ENCODE measurements at regions not wholly inside any gene's neighbourhood (a gene's known extent, or its start where the extent isn't known, plus 50 kb on each side); places are given as distances from the start of the nearest gene placed in this dataset.
"Not testable (repeated sequence)": the region's sequence is repeated elsewhere in the genome, so short reads cannot be mapped to it uniquely, and the experiment has no call there.

- H3K9ac ChIP-seq (ENCODE audit: low read depth in 1 of 2, low read length in 2 of 2): peak overlapping the region in 1 of 2 donors; percentile 61
These were observed 103.6 kb upstream of the CHD1 start for GRCh38 chr5:99032234-99033013.

DNA sequence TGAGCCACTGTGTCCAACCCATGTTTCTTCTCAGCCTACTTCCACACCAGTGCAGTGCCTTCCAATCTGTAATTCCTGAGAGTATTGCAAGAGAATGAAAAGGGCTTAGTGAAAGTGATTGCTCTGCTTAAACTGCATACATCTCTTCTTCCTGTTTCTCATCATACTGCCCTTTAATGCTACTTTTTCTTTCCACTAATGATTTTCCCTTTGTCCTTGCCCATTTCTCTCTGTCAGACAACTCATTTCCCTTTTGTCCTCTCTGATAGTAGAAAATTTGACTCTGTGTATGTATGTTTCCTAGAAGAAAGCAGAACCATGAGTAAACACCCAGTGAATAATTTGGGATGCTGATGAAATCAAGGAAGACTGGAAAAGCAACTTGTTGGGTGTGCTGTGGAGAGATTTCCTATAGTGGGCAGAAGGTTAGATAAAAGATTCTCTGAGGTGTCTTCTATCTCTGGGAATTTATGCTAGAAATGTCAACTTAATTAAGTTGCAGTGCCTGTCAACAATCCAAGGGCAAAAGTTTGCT, 102.2 kb upstream of the CHD1 start:
- Histone ChIP-seq H3K4me1 (ENCODE audit: control insufficient read depth in 2 of 2, insufficient read depth in 2 of 2, low read length in 2 of 2) (peaks cover 16 to 28% of the 10 kb centered on the region in 2 donors), H3K4me3 (ENCODE audit: low read length in 2 of 2) (no peak overlapping the region), H3K27ac (ENCODE audit: low read depth in 2 of 2, low read length in 2 of 2) (no peak overlapping the region), H3K9ac (ENCODE audit: low read depth in 1 of 2, low read length in 2 of 2) (no peak overlapping the region), H3K9me3 (ENCODE audit: control insufficient read depth in 2 of 2, low read length in 2 of 2) (no peaks in the 10 kb centered on the region), H3K36me3 (ENCODE audit: control insufficient read depth in 2 of 2, insufficient read depth in 2 of 2, low read length in 2 of 2) (no peaks in the 10 kb centered on the region), H3K27me3 (ENCODE audit: control insufficient read depth in 2 of 2, insufficient read depth in 2 of 2, low read length in 2 of 2) (no peaks in the 10 kb centered on the region)

More at GRCh38 chr5:99032234-99033013, 103.6 kb upstream of the CHD1 start:
- no peaks in the 10 kb centered on the region for H3K36me3 ChIP-seq (ENCODE audit: control insufficient read depth in 2 of 2, insufficient read depth in 2 of 2, low read length in 2 of 2)
- peak overlapping the region; percentile 48 to 76 for H3K27ac ChIP-seq (ENCODE audit: low read depth in 2 of 2, low read length in 2 of 2)
- H3K27me3 ChIP-seq (ENCODE audit: control insufficient read depth in 2 of 2, insufficient read depth in 2 of 2, low read length in 2 of 2): no peaks in the 10 kb centered on the region
- H3K4me1 ChIP-seq (ENCODE audit: control insufficient read depth in 2 of 2, insufficient read depth in 2 of 2, low read length in 2 of 2): peaks cover 13 to 24% of the 10 kb centered on the region in 2 donors
- peak overlapping the region; percentile 61 to 65 for H3K4me3 ChIP-seq (ENCODE audit: low read length in 2 of 2)
- no peaks in the 10 kb centered on the region for H3K9me3 ChIP-seq (ENCODE audit: control insufficient read depth in 2 of 2, low read length in 2 of 2)

GRCh38 chr5:99029172-99029571, 100.4 kb upstream of the CHD1 start:
- Histone ChIP-seq H3K27me3 (ENCODE audit: control insufficient read depth in 2 of 2, insufficient read depth in 2 of 2, low read length in 2 of 2) (no peaks in the 10 kb centered on the region), H3K4me1 (ENCODE audit: control insufficient read depth in 2 of 2, insufficient read depth in 2 of 2, low read length in 2 of 2) (peaks cover 26 to 29% of the 10 kb centered on the region in 2 donors)

DNA sequence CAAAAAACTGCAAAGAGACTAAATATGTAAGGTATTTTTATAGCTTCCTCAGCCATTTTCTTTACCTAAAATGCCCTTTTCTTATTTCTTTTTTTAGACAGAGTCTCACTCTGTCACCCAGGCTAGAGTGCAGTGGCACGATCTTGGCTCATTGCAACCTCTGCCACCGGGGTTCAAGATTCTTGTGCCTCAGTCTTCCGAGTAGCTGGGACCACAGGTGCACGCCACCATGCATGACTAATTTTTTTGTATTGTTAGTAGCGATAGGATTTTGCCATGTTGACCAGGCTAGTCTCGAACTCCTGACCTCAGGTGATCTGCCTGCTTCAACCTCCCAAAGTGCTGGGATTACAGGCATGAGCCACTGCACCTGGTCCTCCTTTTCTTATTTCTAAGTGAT, 99.4 kb upstream of the CHD1 start:
- H3K4me1 ChIP-seq (ENCODE audit: control insufficient read depth in 2 of 2, insufficient read depth in 2 of 2, low read length in 2 of 2): peaks cover 20 to 21% of the 10 kb centered on the region in 2 donors
- H3K27ac ChIP-seq (ENCODE audit: low read depth in 2 of 2, low read length in 2 of 2); H3K9ac ChIP-seq (ENCODE audit: low read depth in 1 of 2, low read length in 2 of 2); H3K27me3 ChIP-seq (ENCODE audit: control insufficient read depth in 2 of 2, insufficient read depth in 2 of 2, low read length in 2 of 2); H3K9me3 ChIP-seq (ENCODE audit: control insufficient read depth in 2 of 2, low read length in 2 of 2); H3K4me3 ChIP-seq (ENCODE audit: low read length in 2 of 2); H3K36me3 ChIP-seq (ENCODE audit: control insufficient read depth in 2 of 2, insufficient read depth in 2 of 2, low read length in 2 of 2): not testable (repeated sequence)

More at GRCh38 chr5:99029172-99029571, 100.4 kb upstream of the CHD1 start:
- H3K27ac ChIP-seq (ENCODE audit: low read depth in 2 of 2, low read length in 2 of 2): no peak overlapping the region
- H3K4me3 ChIP-seq (ENCODE audit: low read length in 2 of 2): no peak overlapping the region
- no peaks in the 10 kb centered on the region for H3K9me3 ChIP-seq (ENCODE audit: control insufficient read depth in 2 of 2, low read length in 2 of 2)
- H3K36me3 ChIP-seq (ENCODE audit: control insufficient read depth in 2 of 2, insufficient read depth in 2 of 2, low read length in 2 of 2): no peaks in the 10 kb centered on the region
- H3K9ac ChIP-seq (ENCODE audit: low read depth in 1 of 2, low read length in 2 of 2): no peak overlapping the region

- H3K4me1 ChIP-seq (ENCODE audit: control insufficient read depth in 2 of 2, insufficient read depth in 2 of 2, low read length in 2 of 2): peaks cover 22 to 26% of the 10 kb centered on the region in 2 donors
- peak overlapping the region; percentile 30 to 58 for H3K27ac ChIP-seq (ENCODE audit: low read depth in 2 of 2, low read length in 2 of 2)
- no peaks in the 10 kb centered on the region for H3K9me3 ChIP-seq (ENCODE audit: control insufficient read depth in 2 of 2, low read length in 2 of 2)
- no peaks in the 10 kb centered on the region for H3K36me3 ChIP-seq (ENCODE audit: control insufficient read depth in 2 of 2, insufficient read depth in 2 of 2, low read length in 2 of 2)
- H3K27me3 ChIP-seq (ENCODE audit: control insufficient read depth in 2 of 2, insufficient read depth in 2 of 2, low read length in 2 of 2): no peaks in the 10 kb centered on the region
- H3K4me3 ChIP-seq (ENCODE audit: low read length in 2 of 2): peak overlapping the region; percentile 4 to 32
- peak overlapping the region in 1 of 2 donors; percentile 34 for H3K9ac ChIP-seq (ENCODE audit: low read depth in 1 of 2, low read length in 2 of 2)
These were observed 96.7 kb upstream of the CHD1 start for GRCh38 chr5:99025298-99026045.

- no peaks in the 10 kb centered on the region for H3K27me3 ChIP-seq (ENCODE audit: control insufficient read depth in 2 of 2, insufficient read depth in 2 of 2, low read length in 2 of 2)
- H3K9ac ChIP-seq (ENCODE audit: low read depth in 1 of 2, low read length in 2 of 2): no peak overlapping the region
- H3K4me1 ChIP-seq (ENCODE audit: control insufficient read depth in 2 of 2, insufficient read depth in 2 of 2, low read length in 2 of 2): peaks cover 28 to 37% of the 10 kb centered on the region in 2 donors
- H3K27ac ChIP-seq (ENCODE audit: low read depth in 2 of 2, low read length in 2 of 2): no peak overlapping the region
- no peaks in the 10 kb centered on the region for H3K9me3 ChIP-seq (ENCODE audit: control insufficient read depth in 2 of 2, low read length in 2 of 2)
- H3K4me3 ChIP-seq (ENCODE audit: low read length in 2 of 2): no peak overlapping the region
- no peaks in the 10 kb centered on the region for H3K36me3 ChIP-seq (ENCODE audit: control insufficient read depth in 2 of 2, insufficient read depth in 2 of 2, low read length in 2 of 2)
These were observed 94.5 kb upstream of the CHD1 start for GRCh38 chr5:99023330-99023729.

DNA sequence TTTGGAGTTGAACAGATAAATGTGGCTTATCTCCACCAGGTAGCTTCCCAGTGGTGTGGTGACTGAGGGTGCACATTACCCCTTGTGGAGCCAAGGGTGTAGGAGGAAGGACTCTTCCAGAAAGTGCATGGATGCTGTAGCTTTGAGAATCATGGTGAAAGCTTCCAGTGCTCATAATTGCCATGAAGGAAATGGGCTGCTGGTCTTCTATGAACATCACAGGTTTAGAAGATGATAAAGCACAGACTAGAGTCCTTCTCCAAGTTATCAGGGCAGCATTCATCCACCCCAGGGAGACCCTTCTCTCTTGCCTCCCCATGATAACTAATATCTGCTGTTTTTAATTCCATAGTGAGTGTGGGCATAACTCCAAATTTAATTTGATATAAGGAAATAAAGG, 93.4 kb upstream of the CHD1 start:
- Histone ChIP-seq H3K27me3 (ENCODE audit: control insufficient read depth in 2 of 2, insufficient read depth in 2 of 2, low read length in 2 of 2) (no peaks in the 10 kb centered on the region), H3K4me1 (ENCODE audit: control insufficient read depth in 2 of 2, insufficient read depth in 2 of 2, low read length in 2 of 2) (peaks cover 28 to 35% of the 10 kb centered on the region in 2 donors), H3K27ac (ENCODE audit: low read depth in 2 of 2, low read length in 2 of 2) (peak overlapping the region; percentile 50 to 66), H3K36me3 (ENCODE audit: control insufficient read depth in 2 of 2, insufficient read depth in 2 of 2, low read length in 2 of 2) (no peaks in the 10 kb centered on the region), H3K9me3 (ENCODE audit: control insufficient read depth in 2 of 2, low read length in 2 of 2) (no peaks in the 10 kb centered on the region), H3K4me3 (ENCODE audit: low read length in 2 of 2) (no peak overlapping the region), H3K9ac (ENCODE audit: low read depth in 1 of 2, low read length in 2 of 2) (no peak overlapping the region)

DNA sequence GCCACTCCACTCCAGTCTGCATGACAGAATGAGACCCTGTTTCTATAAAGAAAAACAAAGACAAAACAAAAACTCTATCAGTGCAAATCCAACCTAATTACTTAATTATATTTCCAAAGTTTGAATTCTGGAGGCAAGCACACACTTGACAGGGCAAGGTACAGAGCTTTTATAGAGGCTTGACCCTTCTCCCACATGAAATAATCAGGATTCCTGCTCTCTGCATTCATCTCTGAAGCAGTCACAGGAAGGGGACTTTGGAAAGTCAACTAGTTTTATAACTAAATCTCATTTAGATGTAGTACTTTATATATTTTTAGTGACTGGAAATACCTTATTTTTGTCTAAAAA, 91.9 kb upstream of the CHD1 start:
- peak overlapping the region in 1 of 2 donors; percentile 31 for H3K9ac ChIP-seq (ENCODE audit: low read depth in 1 of 2, low read length in 2 of 2)
- no peaks in the 10 kb centered on the region for H3K9me3 ChIP-seq (ENCODE audit: control insufficient read depth in 2 of 2, low read length in 2 of 2)
- peak overlapping the region in 1 of 2 donors; percentile 57 for H3K4me3 ChIP-seq (ENCODE audit: low read length in 2 of 2)
- peaks cover 21 to 27% of the 10 kb centered on the region in 2 donors for H3K4me1 ChIP-seq (ENCODE audit: control insufficient read depth in 2 of 2, insufficient read depth in 2 of 2, low read length in 2 of 2)
- H3K27me3 ChIP-seq (ENCODE audit: control insufficient read depth in 2 of 2, insufficient read depth in 2 of 2, low read length in 2 of 2): no peaks in the 10 kb centered on the region
- peak overlapping the region; percentile 89 to 92 for H3K27ac ChIP-seq (ENCODE audit: low read depth in 2 of 2, low read length in 2 of 2)
- no peaks in the 10 kb centered on the region for H3K36me3 ChIP-seq (ENCODE audit: control insufficient read depth in 2 of 2, insufficient read depth in 2 of 2, low read length in 2 of 2)

- H3K27ac ChIP-seq (ENCODE audit: low read depth in 2 of 2, low read length in 2 of 2): peak overlapping the region; percentile 89 to 92
- H3K4me1 ChIP-seq (ENCODE audit: control insufficient read depth in 2 of 2, insufficient read depth in 2 of 2, low read length in 2 of 2): peaks cover 19 to 24% of the 10 kb centered on the region in 2 donors
These were observed 91.2 kb upstream of the CHD1 start for GRCh38 chr5:99019812-99020697.

More at GRCh38 chr5:99019812-99020697, 91.2 kb upstream of the CHD1 start:
- no peaks in the 10 kb centered on the region for H3K36me3 ChIP-seq (ENCODE audit: control insufficient read depth in 2 of 2, insufficient read depth in 2 of 2, low read length in 2 of 2)
- peak overlapping the region in 1 of 2 donors; percentile 56 for H3K9ac ChIP-seq (ENCODE audit: low read depth in 1 of 2, low read length in 2 of 2)
- no peaks in the 10 kb centered on the region for H3K9me3 ChIP-seq (ENCODE audit: control insufficient read depth in 2 of 2, low read length in 2 of 2)
- peak overlapping the region in 1 of 2 donors; percentile 57 for H3K4me3 ChIP-seq (ENCODE audit: low read length in 2 of 2)
- H3K27me3 ChIP-seq (ENCODE audit: control insufficient read depth in 2 of 2, insufficient read depth in 2 of 2, low read length in 2 of 2): no peaks in the 10 kb centered on the region

All from mucosa of rectum (tissue), 2 donors.